ENCODE measurements at regions not wholly inside any gene's neighbourhood (a gene's known extent, or its start where the extent isn't known, plus 50 kb on each side); places are given as distances from the start of the nearest gene placed in this dataset.

DNA sequence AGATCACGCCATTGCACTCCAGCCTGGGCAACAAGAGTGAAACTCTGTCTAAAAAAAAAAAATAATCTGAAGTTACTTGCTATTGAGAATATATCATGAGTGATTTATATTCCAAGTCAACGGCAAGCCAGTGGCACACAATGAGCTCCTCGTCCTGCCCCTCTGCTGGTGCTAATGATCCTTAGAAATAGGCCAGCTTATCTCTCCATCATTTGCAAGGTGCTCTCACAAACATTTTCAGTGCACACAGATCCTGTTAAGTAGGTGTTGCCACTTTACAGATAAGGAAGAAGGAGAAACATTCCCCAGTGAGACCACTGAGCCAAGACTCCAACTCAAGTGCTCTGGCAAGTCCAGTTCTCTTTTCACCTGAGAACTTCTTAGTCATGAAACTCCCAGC, 91.3 kb upstream of the GPR45 start:
- DNase-seq = no peak

DNA sequence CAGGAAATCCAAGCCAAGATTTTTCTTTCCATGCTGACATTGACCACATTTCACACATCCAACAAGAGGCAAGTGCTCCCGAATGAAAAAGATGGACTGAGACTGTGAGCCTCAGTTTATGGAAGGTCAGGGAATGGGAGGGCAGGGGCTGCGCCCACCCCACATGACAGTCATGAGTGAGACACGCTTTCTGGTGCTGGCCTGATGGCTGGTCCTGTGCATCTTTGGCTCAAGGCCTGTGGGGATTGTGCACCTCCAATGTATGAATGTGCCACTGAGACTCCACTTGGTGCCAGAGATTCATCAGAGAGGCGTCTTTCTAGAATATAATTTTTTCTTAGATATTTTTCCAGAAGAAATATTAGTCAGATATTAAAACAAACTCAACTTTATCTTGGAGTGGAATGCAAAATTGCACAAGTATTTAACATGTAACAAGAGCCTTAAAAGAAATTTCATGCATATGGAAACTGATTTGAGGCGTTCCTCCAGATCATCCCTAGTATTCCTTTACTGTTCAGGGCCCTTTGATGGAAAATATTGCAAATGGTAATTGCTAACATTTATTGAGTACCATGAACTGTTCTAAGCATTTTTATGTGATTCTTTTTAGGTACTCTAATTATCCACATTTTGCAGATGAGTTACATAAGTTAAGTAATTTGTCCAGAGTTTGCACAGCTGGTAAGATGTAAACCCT, 87.3 kb upstream of the GPR45 start:
- no peak for DNase-seq

DNA sequence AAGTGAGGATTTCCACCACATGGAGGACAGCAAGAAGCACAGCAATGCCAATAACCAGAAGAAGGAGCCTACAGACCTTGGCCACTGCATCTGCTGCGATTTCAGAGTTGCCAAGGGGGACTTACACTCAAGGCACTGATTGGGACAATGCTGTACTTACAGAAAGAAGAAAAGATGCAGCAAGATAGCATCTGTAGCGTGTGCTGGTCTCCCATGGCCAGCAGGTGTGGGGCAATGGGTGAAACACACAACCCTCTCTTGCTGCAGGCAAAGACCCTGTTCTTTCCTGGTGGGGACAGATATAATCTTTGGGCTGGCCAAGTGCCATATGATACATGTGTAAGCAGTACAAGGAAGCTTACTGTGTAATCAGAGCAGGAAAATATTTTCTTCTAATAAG, 85.4 kb upstream of the GPR45 start:
- DNase-seq = no peak

DNA sequence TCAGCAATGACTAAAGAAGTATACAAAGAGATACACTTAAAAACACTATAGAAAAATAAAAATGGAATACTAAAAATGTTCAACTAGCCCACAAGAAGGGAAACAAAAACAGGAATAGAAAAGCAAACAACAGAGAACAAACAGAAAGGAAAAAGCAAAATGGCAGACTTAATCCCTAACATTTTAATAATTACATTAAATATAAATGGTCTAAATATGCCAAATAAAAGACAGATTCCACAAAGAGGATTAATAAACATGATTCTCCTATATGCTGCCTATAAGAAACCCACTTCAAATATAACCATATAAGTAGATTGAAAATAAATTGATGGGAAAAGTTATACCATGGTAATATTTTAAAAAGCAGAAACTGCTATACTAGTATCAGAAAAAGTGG, 83.5 kb upstream of the GPR45 start:
- no peak for DNase-seq

DNA sequence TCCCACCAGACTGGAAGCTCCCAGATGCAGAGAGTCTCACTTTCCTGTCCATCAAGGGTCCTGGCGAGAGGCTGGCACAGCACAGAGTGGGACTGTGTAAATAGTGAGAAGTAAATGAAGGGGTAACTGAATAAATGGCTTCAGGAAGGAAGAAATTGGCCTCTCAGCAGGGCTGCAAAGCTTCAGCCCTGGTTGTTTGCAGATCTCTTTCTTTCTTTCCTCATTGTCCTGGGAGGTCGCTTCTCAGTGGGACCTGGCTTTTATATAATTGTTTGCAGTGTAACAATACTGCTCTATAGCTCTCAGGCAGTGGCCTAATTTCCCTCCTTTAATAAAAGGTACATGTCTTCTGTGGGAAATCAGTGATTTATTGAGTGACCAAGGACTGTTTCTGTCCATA, 74.9 kb upstream of the GPR45 start:
- DNase-seq = no peak

DNA sequence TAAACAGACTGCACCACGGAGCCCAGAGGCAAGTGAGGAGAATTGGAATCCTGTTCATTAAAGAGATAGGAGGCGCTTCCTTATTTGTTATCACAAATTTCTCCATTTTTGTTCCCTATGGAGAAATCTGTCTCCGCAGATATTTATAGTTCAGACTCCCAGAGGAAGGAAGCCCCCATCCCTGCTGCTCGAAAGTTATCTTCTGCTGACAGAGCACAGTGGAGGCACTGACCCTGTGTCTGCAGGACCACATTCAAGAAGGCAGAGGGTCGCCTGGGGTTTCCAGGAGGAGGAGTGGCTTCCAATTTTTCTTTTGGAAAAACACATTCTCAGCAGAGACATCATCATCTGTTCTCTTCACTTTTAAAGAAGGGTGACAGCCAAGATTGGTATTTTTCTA, 73.0 kb upstream of the GPR45 start:
- DNase-seq = no peak

DNA sequence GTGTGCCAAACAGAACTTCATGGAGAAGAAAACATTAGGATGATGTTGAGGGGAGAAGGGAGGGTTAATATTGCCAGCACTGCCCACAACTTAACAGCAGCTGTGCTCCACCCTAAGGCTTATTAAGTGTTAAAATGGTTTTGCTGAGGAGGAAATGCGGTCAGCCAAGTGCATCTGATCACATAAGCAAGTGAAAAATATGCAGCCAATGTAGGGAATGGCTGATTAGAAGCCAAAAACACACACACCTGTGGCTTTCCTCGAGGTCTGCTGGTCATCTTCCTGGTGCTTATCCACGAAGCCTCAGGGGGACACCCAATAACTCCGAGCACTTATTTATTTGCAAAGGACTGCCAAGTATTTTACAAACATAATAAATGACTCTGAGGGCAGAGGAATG, 66.3 kb upstream of the GPR45 start:
- no peak for DNase-seq

DNA sequence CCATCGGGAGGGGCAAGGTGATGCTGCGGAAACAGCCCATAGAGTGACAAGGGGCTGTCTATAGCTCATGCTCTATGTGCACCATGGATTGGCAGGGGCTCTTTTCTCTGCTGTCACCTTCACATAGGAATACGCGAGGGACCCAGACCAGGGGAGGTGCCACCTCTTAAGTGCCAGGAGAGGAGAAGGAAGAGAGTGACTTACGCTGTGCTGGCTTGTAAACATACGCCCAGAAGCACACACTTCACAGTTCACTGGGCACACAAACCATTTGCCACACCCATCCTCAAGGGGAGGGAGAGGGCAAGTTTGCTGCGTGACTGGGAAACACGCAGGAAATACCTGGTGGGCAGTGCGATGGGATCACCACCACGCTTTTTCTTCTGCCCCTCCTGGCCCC, 65.1 kb upstream of the GPR45 start:
- DNase-seq = no peak

DNA sequence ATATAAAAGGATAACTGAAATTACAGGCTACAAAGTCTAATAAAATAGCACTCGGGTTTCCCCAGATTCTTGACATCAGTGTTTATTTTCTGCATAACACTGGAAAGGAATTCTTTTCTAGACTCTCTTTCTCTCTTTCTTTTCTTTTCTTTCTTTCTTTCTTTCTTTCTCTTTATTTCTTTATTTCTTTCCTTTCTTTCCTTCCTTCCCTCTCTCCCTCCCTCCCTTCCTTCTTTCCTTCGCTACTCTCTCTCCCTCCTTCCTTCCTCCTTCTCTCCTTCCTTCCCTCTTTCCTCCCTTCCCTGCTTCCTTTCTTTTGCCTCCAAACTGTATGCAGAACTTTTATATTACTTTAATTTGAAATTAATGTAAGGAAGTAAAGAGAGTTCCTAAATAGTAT, 64.5 kb upstream of the GPR45 start:
- DNase-seq = no peak

DNA sequence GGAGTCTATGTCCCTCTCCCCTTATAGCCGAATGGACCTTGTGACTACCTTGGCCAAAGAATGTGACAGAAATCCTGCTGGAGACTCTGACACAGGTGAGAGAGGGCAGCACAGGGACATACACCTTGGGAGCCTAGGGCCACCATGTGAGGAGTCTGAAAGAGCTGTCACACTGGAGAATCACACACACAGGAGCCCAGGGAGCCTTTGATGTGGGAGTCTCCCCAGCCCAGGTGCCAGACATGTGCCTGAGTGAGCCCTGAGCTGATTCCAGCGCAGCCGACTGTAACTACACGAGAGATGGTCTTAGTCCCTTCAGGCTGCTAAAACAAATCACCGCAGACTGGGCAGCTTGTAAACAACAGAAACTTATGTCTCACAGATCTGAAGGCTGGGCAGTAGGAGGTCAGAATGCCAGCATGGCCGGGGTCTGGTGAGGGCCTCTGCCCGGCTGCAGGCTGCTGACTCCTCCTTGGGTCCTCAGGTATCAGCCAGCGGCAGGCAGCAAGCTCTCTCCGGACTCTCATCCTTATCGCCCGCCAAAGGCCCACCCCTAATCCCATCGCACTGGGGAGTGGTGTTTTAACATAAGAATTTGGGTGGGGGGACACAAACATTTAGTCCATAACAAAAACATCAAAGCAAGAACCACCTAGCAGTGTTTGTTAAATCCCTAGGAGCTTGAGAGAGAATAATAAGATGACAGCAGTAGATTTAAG, 63.8 kb upstream of the GPR45 start:
- no peak for DNase-seq

DNA sequence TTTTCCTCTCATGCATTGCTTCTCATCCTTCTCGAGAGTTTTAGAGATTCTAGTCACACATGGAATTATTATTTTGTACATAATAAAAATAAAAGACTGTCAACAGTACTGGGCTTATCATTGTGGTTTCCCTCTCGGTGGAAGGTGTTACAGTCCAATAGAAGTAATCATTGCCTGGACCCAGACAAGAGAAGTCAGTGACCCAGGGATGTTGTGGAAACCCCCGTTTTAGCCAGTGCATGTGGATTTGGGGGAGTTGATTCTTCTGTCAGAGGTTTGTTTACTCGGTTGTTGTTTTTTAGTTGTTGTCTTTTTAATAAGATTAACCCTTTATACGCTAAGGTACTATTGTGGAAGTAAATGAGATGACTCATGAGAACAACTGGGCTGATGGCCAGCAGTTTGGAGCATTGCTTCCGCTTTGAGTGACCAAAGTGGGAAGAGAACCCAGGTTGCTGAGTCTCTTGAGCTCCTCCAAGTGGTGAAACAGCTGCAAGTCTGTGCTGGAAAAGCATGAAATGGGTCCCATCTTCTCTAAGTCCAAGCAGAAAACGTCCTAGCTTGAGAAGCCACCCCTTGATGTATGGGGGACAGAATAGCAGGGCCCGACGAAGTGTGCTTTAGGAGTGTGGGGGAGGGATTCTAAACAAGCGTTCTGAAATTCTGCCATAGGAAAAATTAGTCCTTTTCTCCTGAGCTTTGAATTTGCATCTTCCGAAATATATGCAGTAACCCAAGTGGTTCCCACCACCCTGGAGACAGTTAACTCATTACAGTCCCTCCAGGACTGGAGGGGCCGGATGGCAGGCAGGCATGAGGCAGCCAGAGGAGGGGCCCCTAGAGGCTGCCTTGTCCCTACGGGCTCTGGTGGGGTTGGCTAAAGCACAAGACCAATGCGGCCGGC, 61.8 kb upstream of the GPR45 start:
- peak; percentile 45 for DNase-seq

DNA sequence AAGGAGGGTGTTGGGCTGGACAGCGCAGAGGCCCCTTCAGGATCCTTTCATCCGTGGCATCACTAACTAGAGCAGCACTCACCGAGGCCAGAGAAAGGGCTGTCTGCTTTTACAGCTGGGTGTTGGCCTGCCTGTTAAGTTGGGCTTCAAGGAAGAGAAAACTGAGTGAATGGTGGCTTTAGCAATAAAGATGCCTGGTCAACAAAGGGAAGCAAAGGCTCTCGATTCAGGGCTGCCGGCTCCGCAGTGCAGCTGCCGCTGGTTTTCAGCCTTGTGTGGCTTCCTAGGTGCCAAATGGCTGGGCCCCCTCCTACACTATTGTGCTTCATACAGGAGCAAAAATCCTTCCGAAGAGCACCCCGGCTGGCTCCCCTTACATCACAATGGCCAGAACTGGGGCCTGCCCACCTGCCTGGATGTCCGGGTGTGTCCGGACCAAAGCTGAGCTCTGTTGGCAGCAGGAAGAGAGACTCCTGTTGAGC, 61.0 kb upstream of the GPR45 start:
- no peak for DNase-seq

DNA sequence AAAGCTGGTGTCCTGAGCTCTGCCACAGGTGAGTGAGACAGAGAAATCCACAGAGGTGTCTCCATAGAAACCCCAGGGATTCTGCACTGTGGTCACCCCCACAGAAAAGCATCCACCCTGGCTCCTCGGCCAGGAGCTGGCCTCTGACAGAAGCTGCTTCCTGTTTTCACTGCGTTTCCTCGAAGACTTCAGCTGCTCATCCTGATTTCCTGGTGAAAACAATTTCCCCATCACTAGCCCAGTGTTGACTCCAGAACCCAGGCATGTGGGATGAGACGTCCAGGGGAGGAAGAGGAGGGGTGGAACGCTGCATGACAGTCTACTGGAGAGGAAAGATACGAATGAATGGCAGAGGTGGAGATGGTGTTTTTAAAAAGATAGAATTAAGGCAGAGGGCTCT, 60.3 kb upstream of the GPR45 start:
- no peak for DNase-seq

DNA sequence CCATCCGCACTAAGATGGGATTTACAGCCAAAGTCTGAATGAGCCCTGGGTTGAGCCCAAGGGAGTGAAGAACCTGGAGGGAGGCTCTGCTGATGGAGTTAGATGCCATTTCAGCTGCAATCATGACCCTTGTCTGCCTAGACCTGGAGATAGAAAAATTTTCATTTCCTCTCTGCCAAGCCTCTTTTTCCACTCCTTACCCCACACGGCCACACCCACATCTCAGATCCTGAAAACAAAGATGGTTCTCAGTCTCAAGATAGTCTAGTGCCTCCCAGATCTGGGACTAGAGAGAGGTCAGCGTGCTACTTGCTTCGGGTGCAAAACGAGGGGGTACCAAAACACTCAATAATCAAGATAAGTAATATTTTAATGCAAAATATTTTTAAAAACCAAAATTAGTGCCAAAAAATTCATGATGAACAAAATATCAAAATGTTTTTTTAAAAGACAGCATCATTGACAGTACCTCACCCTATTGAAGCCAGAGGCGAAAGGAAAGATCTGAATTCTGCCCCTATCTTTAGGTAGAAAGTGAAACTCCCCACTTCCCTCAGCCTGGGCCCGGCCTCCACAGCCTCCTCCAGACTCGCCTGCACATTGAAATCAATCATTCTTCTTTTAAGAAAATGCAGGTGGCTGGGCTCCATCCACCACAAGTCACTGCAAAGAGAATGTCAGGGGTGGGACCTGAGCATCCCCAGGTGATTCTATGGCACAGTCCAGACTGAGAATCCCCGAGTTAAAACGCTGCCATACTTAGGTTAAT, 57.8 kb upstream of the GPR45 start:
- DNase-seq = no peak

DNA sequence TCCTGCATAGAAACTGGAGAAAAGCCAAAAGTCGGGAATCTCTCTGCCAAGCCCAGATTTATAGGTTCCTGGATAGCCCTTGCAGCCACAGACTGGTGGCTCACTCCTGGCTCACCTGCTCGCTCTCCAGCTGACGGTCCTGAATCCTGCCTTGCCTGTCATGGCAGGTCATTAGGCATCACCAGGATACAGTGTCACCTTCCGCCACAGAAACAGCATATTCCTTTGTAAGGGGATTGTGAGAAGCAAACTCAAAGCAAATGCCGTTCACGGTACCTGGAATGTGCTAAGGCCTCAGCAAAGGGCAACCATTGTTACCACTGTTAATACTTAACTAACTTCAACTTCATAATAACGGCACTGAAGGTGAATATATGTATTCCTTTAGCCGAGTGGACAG, 57.1 kb upstream of the GPR45 start:
- no peak for DNase-seq

DNA sequence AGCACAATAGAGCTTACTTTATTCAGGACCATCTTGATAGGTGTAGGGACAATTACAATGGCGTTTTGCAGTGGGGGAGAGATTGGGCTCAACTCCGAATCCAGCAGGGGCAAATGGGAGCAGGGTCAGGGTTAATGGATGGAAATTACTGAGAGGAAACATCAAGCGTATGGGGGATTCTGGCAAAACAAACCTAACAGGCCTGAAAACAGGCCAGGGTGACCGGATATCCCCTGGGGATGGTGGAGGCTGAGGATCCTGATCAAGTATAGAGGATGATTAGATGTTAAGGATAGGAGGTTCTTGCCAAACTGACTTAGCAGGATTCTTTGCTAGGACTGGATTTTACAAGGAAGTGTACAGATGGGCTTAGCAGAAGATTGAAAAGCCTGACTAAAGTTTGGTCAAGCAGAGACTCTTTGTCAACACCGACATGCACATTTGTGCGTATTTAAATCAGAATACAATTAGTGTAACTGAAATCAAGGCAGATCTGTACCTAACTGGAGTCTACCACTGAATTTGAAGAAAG, 54.5 kb upstream of the GPR45 start:
- DNase-seq = no peak

DNA sequence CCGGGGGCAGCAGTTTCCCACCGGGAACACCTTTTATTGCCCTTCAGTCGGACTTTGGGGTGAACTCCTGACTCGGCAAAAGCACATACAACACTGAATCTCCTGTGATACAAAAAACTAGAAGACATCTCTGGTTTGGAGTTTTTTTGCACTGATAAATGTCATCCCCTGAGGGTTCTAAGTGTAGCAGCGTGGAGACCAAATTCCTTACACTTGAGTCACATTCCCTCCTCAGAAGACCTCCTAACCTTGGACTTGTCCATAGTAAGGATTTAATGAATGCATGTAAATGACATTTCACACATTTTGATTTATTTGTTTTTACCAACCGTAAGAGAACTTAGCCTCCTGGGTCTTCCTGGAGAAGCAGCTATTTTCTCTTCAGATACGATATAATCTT, 54.0 kb upstream of the GPR45 start:
- DNase-seq = no peak

DNA sequence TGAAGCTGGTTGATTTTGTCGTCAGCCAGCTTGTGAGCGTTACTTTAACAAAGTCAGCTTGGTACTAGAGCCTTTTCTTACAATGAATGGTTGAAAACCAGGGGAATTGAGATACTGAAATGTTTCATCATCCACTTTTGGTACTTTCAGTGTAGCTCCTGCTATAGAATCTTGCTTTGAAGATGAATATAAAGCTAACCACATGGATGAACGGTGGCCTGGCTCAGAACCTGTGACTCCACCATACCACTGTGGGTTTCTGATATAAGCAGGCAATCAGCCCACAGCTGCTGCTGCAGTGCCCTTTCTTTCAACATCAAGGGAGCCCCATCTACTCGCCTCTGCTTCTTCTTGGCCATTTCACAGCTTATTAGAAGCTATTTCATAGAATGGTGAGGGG, 53.2 kb upstream of the GPR45 start:
- DNase-seq = no peak

All from occipital lobe (tissue), 1 donor.